ENCODE measurements at regions not wholly inside any gene's neighbourhood (a gene's known extent, or its start where the extent isn't known, plus 50 kb on each side); places are given as distances from the start of the nearest gene placed in this dataset.
A peak's percentile ranks its signal among the peaks of the same experiment; 100 is the strongest.

GRCh38 chr11:62073061-62073460 lies 50.8 kb upstream of the INCENP start:
- DNase-seq, result no peak

DNA sequence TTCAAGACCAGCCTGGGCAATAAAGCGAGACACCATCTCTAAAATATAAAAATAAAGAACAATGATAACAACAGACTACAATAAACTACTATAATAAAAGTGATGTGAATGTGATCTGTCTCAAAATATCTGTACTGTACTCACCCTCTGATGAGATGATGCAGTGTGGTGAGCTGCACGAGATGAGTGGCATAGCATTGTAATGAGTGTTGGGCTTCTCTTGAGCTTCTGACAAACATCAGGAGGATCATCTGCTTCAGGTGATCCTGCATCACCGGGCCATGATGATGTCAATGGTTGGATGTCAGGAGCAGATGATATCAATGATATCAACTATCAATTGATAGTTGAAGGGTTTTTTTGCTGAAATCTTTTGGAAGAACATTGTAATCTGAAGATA lies 52.4 kb upstream of the INCENP start:
- DNase-seq, result no peak

DNA sequence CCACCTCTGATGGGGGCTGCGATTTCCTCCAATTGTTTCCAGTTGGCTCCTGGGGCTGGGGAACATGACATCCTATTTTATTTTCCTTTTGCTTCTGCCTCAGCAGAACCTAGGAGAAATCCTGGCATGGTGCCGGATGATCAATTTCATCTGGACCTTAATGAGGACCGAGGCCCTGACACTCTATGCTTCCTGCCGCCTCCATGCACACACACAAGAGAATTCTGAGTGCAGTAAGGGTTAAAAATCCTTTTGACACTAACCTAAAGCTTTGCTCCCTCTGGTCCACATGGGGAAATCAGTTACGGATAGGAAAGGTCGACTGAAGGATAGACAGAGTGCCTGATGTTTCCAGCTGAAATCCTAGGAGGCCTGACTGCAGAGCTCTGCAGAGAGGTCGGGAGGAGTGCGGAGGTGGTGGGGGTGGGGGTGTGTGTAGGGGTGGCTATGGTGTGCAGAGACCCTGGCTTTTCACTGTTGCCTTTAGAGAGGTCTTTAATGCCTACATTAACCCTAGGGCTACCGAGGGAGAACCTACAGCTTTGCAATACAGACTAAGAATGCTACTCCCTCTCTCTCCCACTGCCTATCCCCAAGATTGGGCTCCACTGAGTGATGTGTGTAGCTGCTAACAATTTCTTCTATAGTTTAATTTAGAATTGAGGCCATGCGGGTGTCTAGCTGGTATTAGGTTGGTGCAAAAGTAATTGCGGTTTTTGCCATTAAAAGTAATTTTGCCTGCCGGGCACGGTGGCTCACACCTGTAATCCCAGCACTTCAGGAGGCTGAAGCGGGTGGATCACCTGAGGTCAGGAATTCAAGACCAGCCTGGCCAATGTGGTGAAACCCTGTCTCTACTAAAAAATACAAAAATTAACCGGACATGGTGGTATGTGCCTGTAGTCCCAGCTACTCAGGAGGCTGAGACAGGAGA lies 53.6 kb upstream of the INCENP start:
- DNase-seq, result no peak

GRCh38 chr11:62069374-62069773 lies 54.4 kb upstream of the INCENP start:
- no peak for DNase-seq

DNA sequence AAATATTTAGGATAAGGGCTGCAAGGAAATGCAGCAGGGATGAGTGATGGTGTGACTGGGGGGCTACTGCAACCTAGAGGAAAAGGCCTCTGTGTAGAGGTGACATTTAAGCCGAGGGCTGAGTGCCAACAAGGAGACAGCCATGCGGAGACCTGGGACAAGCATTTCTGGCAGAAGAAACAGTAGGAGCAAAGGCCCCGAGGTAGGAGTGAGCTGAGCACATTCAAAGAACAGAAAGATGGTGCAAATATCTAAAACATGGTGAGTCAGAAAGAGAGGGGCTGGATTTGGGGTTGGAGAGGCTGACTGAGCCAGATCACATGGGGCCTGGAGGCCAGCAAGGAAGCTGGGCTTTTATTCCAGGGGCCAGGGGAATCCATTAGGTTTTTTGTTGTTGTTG lies 55.1 kb upstream of the INCENP start:
- DNase-seq, result no peak

- DNase-seq, result no peak
Observed at GRCh38 chr11:62067741-62068140, 56.1 kb upstream of the INCENP start.

- DNase-seq, result no peak
Observed at GRCh38 chr11:62064221-62064620, 59.6 kb upstream of the INCENP start.

GRCh38 chr11:62062223-62062861 lies 61.5 kb upstream of the INCENP start:
- no peak for DNase-seq

- no peak for DNase-seq
Observed at GRCh38 chr11:62061356-62062222, 62.2 kb upstream of the INCENP start.

GRCh38 chr11:62057069-62057468 lies 66.7 kb upstream of the INCENP start:
- DNase-seq, result no peak

DNA sequence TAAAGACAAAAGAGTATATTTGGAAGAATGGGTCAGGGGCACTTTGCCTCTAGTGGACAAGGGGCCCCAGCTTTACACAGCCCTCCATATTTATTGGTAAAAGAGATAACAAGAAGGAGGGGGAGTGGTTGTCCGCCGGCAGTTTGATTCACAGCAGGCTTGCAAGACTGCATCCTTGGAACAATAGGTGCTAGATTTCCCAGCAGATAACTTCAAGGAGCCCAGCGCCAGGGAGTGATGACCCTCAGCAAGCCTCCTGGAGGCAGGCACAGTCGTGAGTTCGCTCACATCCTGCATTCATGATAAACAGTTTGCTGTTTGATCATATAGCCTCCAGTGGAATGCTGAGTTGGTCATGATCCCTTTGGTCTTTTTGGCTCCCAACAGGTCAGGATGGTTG lies 67.8 kb upstream of the INCENP start:
- no peak for DNase-seq

GRCh38 chr11:62054484-62055121 lies 69.2 kb upstream of the INCENP start:
- peak; percentile 28 for DNase-seq

DNA sequence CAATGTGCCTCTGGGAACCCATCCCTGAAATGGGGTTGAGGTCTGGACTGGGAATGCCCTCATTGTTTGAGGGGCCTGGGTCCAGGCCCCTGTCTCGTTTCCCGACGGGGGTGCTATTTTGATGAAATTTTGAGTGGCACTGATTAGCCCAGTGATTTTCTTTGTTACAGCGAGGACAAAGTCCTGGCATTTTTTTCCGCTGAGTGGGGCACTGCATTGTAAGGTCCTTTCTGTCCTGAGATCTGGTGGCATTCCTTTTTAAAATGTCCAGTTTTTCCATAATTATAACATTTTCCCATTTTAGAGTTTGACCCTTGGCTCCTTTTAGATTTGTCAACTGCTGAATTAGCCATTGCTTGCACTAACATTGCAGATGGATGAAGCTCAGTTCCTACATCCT lies 69.7 kb upstream of the INCENP start:
- no peak for DNase-seq

DNA sequence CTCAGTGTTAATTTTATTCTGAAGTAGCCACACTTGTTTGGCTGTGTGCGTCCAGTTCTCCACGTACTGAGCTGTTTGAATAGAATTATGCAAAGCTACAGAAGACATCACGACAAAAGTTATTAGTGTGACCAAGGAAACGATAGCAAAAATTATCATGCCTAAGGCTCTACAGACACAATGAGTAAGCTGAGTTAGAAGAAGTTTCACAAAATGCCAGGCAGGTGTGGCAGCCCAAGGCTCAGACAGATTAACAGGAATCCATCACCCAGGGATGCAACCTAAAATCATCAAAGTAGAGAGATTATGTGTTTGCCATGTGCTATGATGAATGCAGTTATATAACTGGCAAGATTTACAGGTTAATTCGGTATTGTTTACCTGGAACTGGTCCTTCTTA lies 73.1 kb upstream of the INCENP start:
- no peak for DNase-seq

- no peak for DNase-seq
Observed at GRCh38 chr11:62048100-62048499, 75.7 kb upstream of the INCENP start.

DNA sequence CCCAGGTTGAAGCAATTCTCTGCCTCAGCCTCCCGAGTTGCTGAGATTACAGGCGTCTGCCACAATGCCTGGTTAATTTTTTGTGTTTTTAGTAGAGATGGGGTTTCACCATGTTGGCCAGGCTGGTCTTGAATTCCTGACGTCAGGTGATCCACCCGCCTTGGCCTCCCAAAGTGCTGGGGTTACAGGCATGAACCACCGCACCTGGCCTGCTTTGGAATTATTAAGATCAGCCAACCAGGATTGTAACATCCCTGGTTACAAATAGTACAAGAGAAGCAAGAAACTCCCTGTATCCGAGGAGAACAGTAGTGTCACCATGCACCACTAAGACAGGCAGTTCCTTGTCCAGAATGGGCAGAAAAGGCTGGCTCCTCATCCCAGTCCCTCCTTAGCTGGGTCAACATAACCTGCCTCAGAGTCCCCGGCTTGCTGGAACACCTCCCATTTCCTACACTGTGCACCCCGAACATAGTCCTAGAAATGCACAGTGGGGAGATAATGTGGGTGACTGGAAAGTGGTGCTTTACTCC lies 77.2 kb upstream of the INCENP start:
- DNase-seq, result no peak

DNA sequence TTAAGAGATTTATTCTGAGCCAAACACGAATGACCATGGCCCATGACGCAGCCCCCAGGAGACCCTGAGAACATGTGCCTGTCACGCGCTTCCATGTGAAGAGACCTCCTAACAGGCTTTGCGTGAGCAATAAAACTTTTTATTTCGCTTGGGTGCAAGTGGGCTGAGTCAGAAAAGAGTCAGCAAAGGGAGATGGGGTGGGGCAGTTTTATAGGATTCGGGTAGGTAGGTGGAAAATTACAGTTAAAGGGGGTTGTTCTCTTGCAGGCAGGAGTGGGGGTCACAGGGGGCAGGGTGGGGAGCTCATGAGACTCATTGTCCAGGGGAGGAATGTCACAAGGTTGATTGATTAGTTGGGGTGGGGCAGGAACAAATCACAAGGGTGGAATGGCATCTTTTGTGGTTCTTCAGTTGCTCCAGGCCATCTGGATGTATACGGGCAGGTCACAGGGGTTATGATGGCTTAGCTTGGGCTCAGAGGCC lies 77.2 kb upstream of the FTH1 start:
- DNase-seq, result no peak

- no peak for DNase-seq
Observed at GRCh38 chr11:62035293-62035692, 67.9 kb upstream of the FTH1 start.

- DNase-seq, result no peak
Observed at GRCh38 chr11:62034036-62034338, 66.6 kb upstream of the FTH1 start.

DNA sequence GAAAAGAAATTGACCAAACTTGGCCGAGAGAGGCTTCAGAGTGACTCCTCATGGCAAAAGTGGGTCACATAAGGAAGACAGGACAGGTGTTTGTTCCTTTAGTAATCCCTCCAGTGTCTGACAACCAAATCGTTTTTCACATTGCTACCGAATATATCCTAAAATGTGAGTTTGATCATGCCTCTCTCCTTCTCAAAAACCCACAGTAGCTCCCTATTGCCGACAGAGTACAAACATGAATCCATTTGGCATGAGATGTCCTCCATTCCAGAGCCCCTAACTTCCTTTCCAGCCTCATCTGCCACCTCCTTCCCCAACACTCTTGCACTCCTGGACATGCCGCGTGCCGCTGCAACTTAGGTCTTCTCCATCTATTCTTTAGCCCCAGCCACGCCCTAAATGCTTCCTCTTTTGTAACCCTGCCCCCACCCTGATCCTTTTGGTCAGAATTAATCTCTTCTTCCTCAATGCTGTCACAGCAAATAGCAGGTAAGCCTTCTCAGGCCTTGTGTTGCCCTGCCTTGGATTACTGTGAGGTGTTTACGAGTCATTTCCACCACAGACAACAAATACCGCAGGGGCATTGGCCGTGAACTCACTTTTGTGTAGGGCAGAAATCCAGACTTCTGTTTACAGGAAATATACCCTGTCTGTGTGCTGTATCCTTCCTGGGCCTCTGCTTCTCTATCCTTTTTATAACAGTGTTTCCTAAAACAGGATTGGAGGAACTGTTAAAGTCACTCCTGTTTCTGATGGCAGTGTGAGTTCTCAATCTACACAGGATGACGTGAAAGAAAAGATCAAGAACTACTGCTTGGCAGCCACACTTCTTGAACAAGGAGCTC lies 66.0 kb upstream of the FTH1 start:
- no peak for DNase-seq

- no peak for DNase-seq
Observed at GRCh38 chr11:62030071-62030684, 62.7 kb upstream of the FTH1 start.
